C4-2B (cell line): ENCODE measurements at regions not wholly inside any gene's neighbourhood (a gene's known extent, or its start where the extent isn't known, plus 50 kb on each side); places are given as distances from the start of the nearest gene placed in this dataset.

Source experiments
- H3K27ac ChIP-seq: fragments of 450-650 bp; 2 replicates; pipeline ENCODE4 v1.5.1; 2017
- CTCF ChIP-seq: fragments of 450-650 bp; conservative IDR thresholded peaks from 2 replicates; pipeline ENCODE4 v1.5.1; 2017; ENCODE audit warnings: mild to moderate bottlenecking
- ZFX ChIP-seq: fragments of 450-650 bp; IDR thresholded peaks from 2 replicates; pipeline ENCODE4 v1.6.1; 2017

GRCh38 chr4:13240066-13240465 lies 244.1 kb downstream of the RAB28 start:
- TF ChIP-seq ZFX = no peak
- TF ChIP-seq CTCF = no peak
- H3K27ac ChIP-seq = no peak overlapping the region

GRCh38 chr4:13238936-13239335 lies 245.2 kb downstream of the RAB28 start:
- no peak overlapping the region for H3K27ac ChIP-seq
- TF ChIP-seq CTCF = no peak
- no peak for TF ChIP-seq ZFX

GRCh38 chr4:13236485-13236884 lies 247.7 kb downstream of the RAB28 start:
- TF ChIP-seq CTCF (no peak), ZFX (no peak)
- H3K27ac ChIP-seq = no peak overlapping the region

GRCh38 chr4:13233755-13234154 lies 250.4 kb downstream of the RAB28 start:
- TF ChIP-seq ZFX = no peak
- TF ChIP-seq CTCF = no peak
- H3K27ac ChIP-seq = no peak overlapping the region

- TF ChIP-seq CTCF (no peak), ZFX (no peak)
Observed at GRCh38 chr4:13219971-13220370, 264.2 kb downstream of the RAB28 start.

GRCh38 chr4:13218326-13218958 lies 265.7 kb downstream of the RAB28 start:
- H3K27ac ChIP-seq = no peak overlapping the region
- no peak for TF ChIP-seq CTCF
- no peak for TF ChIP-seq ZFX

More at GRCh38 chr4:13219971-13220370, 264.2 kb downstream of the RAB28 start:
- no peak overlapping the region for H3K27ac ChIP-seq

- TF ChIP-seq CTCF = no peak
- TF ChIP-seq ZFX = no peak
- H3K27ac ChIP-seq = no peak overlapping the region
Observed at GRCh38 chr4:13215560-13215959, 268.6 kb downstream of the RAB28 start.
